WTC11 (cell line): ENCODE measurements at regions not wholly inside any gene's neighbourhood (a gene's known extent, or its start where the extent isn't known, plus 50 kb on each side); places are given as distances from the start of the nearest gene placed in this dataset.

Source experiments
- ATF6 ChIP-seq: sonication (generic); formaldehyde crosslinking; IDR thresholded peaks from 2 replicates; pipeline ENCODE4 v1.8.1; 2023; ENCODE audit warnings: mild to moderate bottlenecking, missing genetic modification reagents
- CTCF ChIP-seq: fragments of 200-600 bp; IDR thresholded peaks from 2 replicates; pipeline ENCODE4 v1.8.0; 2022; ENCODE audit warnings: antibody characterized with exemption
- JUN ChIP-seq: sonication (generic); formaldehyde crosslinking; IDR thresholded peaks from 2 replicates; pipeline ENCODE4 v1.8.0; 2023; ENCODE audit warnings: mild to moderate bottlenecking, missing genetic modification reagents
- MLX ChIP-seq: sonication (generic); formaldehyde crosslinking; IDR thresholded peaks from 2 replicates; pipeline ENCODE4 v1.8.1; 2023; ENCODE audit warnings: mild to moderate bottlenecking, missing genetic modification reagents, moderate library complexity
- PRDM15 ChIP-seq: sonication (generic); formaldehyde crosslinking; IDR thresholded peaks from 2 replicates; pipeline ENCODE4 v1.8.0; 2022; ENCODE audit warnings: missing genetic modification reagents
- PREB ChIP-seq: sonication (generic); formaldehyde crosslinking; IDR thresholded peaks from 2 replicates; pipeline ENCODE4 v1.8.1; 2022; ENCODE audit warnings: mild to moderate bottlenecking, missing genetic modification reagents, moderate library complexity, borderline replicate concordance
- SMAD4 ChIP-seq: sonication (generic); formaldehyde crosslinking; IDR thresholded peaks from 2 replicates; pipeline ENCODE4 v1.8.0; 2022; ENCODE audit warnings: mild to moderate bottlenecking, missing genetic modification reagents
- TCF7 ChIP-seq: sonication (generic); formaldehyde crosslinking; IDR thresholded peaks from 2 replicates; pipeline ENCODE4 v1.8.0; 2022; ENCODE audit warnings: mild to moderate bottlenecking, low read depth, missing genetic modification reagents, moderate library complexity
- USF2 ChIP-seq: sonication (generic); formaldehyde crosslinking; IDR thresholded peaks from 2 replicates; pipeline ENCODE4 v1.8.1; 2023; ENCODE audit warnings: mild to moderate bottlenecking, missing genetic modification reagents, moderate library complexity
- ZNF138 ChIP-seq: sonication (generic); formaldehyde crosslinking; conservative IDR thresholded peaks from 2 replicates; pipeline ENCODE4 v1.8.1; 2022; ENCODE audit warnings: mild to moderate bottlenecking, moderate library complexity, missing genetic modification reagents
- ZNF281 ChIP-seq: sonication (generic); formaldehyde crosslinking; IDR thresholded peaks from 2 replicates; pipeline ENCODE4 v1.8.0; 2023; ENCODE audit warnings: mild to moderate bottlenecking, missing genetic modification reagents
- ZNF532 ChIP-seq: fragments of 250-450 bp; sonication (Bioruptor Pico); IDR thresholded peaks from 2 replicates; pipeline ENCODE4 v1.9.0; 2021; ENCODE audit warnings: mild to moderate bottlenecking, borderline replicate concordance

- TF ChIP-seq ZNF138 (CRISPR knock-in tag) (no peak), SMAD4 (CRISPR knock-in tag) (no peak), JUN (CRISPR knock-in tag) (no peak), ATF6 (CRISPR knock-in tag) (no peak), PRDM15 (CRISPR knock-in tag) (no peak), CTCF (no peak), PREB (CRISPR knock-in tag) (no peak), TCF7 (no peak), MLX (no peak), ZNF281 (CRISPR knock-in tag) (no peak), ZNF532 (CRISPR knock-in tag) (no peak), USF2 (CRISPR knock-in tag) (no peak)
These were observed 164.1 kb upstream of the FAT1 start for GRCh38 chr4:186887752-186888151.
